Inflammatory macrophage treated with lipopolysaccharide for 4 hours (primary cell): ENCODE measurements at regions not wholly inside any gene's neighbourhood (a gene's known extent, or its start where the extent isn't known, plus 50 kb on each side); places are given as distances from the start of the nearest gene placed in this dataset.
A peak's percentile ranks its signal among the peaks of the same experiment; 100 is the strongest.

Experiments
- DNase-seq: peaks from one replicate; pipeline ENCODE4 v3.0.0-alpha.2; 2020

- no peak for DNase-seq
Measured at GRCh38 chr2:235170536-235171521, 219.0 kb downstream of the SH3BP4 start.

DNA sequence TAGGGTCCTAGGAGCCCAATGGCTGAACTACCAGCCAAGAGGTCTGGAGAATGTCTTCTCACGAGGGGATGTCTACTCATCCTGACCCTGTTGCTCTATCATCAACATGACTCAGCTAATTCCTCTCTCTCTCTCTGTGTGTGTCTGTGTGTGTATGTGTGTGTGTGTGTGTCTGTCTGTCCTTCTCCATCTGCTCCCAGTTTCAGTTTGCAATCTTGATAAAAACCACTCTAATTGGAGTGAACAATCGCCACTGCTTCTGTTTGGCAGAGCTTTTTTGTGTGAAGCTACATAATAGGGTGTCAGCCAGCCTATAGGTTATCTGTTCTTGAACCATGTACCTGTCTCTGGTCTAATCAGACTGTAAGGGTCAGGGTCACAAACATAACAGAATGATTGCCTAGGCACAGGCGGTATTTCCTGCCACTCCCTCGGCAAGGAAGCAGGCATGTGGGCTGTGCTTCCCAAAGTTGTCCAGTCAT, 219.8 kb downstream of the SH3BP4 start:
- no peak for DNase-seq

- DNase-seq = no peak
Measured at GRCh38 chr2:235180642-235181041, 228.8 kb downstream of the SH3BP4 start.

DNA sequence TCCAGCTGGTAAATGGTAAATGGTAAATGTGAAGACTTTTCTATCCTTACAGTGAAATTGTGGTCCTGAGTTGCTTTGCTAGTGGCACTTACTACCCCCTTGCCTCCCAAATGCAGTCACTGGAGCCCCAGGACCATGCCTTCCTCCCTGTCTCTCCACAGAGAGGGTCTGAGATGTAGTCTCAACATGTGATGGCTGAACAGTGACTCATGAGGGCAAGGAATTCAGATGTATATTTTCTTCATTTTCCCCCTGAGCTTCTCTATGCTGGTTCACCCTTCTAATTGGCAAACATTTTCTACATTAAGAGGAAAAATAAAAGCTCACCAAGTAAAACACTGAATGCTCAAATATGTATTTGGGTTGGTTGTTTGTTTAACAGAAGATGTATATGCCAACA, 232.0 kb downstream of the SH3BP4 start:
- DNase-seq = no peak

DNA sequence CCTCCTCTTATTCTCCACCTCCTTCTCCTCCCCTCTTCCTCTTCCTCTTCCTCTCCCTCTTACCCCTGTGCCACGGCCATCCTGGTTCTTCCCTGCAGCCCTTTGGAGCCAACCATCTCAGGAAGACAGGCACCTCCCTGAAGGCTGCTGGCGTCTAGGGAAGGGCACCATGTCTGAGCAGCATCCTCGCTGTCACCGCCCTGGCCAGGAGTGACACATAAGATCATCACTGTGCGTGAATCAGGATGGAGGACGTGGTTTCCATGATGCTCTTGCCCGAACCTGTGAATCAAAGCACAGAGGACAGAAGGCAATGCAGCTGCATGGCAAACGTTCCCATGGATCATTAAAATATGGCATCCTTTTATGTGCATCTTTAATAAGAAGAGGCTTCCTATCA, 236.0 kb downstream of the SH3BP4 start:
- DNase-seq = no peak

- no peak for DNase-seq
Measured at GRCh38 chr2:235191486-235191885, 239.7 kb downstream of the SH3BP4 start.

DNA sequence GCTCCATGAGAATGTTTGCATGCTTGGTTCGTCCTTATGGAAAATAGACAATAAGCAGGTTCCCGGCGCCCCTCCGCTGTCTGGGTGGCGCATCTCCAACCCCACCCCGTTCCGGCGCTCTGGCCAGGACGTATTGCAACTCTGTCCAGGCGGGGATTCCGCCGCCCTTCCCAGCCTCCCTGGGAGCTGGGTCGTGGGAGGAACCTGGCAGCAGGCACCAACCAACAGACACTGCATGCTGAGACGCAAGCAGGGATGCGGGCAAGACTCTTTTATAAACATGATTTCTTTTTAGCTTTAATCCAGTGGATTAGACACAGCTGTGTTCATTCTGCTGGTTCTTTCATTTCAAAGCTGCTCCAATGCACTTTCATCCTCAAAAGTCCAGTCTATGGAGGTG, 240.2 kb downstream of the SH3BP4 start:
- no peak for DNase-seq

GRCh38 chr2:235194351-235194750, 242.5 kb downstream of the SH3BP4 start:
- DNase-seq = no peak

DNA sequence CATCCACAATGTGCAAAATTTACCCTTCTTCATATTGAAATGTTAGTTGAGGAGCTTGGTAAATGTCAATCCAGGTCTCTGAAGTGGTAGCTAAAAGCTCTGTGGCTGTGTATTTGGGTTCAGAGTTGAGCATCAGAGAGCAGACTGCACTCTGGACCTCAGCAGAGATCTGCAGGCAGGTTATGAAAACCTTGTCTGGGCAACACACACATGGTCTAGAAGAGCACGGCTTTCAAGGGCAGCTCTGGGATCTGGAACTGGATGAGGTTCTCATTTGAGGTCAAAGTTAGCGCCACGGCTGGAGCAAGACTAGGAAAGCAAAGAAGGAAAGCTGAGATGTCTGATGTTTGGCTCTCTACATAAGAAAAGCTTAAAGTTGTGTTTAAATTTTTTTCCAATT, 243.0 kb downstream of the SH3BP4 start:
- no peak for DNase-seq

- DNase-seq = no peak
Measured at GRCh38 chr2:235195921-235196320, 244.1 kb downstream of the SH3BP4 start.

GRCh38 chr2:235199128-235199527, 247.3 kb downstream of the SH3BP4 start:
- DNase-seq = no peak

DNA sequence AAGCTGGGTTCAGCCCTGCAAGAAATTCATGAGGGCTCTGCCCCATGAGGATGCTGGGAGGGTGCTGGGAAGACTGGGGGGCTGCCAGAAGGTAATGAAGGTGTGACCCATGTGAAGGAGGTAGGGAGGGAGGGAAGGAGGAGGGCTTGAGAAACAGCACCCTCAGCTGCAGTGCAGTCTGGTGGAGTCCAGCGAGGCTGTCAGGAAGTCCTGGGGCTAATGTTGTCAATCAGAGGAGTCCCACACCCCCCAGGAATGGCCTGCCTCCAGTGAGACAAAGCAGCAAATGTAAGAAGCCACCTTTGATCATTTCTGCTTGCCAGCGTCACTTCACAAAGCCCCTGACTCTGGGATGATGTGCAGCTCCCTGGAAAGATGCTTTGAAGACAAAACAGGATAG, 248.4 kb downstream of the SH3BP4 start:
- DNase-seq = no peak

GRCh38 chr2:235201756-235202155, 249.9 kb downstream of the SH3BP4 start:
- DNase-seq = no peak

DNA sequence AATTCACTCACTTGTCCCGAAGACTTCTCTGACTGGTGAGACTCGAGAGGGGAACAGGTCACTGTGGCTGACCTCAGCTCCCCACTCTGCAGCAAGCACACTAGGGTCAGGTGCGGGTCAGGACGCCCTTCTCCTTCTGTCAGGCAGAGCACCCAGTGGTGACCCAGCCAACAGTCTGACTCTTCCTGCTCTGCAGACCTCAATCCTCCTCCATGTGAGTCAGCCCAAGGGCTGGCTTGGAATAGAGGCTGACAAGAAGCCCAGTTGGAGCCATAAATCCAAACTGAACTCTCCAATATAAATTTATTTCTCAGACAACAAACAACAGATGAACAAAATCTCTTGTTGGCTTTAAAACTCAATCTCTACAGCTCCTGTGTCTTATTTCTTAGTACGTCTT, 253.1 kb downstream of the SH3BP4 start:
- DNase-seq = no peak

DNA sequence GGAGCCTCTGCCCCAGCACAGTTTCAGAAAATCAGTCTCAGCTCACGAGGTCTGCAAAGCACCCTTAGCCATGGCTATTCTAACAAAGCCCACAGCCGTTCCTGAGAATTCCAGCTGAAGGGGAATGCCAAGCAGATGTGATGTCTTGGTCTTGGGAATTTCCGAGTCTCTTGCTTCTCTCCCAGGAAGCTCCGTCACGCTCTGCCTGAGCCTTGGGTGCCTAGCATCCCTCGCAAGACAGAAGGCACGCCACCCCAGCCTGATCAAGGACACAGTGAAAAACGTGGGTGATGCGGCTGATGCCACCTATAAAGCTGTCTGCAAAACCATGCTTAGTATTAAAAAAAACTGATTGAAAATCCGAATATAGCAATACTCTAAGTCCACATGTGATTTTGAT, 254.6 kb downstream of the SH3BP4 start:
- DNase-seq = no peak

DNA sequence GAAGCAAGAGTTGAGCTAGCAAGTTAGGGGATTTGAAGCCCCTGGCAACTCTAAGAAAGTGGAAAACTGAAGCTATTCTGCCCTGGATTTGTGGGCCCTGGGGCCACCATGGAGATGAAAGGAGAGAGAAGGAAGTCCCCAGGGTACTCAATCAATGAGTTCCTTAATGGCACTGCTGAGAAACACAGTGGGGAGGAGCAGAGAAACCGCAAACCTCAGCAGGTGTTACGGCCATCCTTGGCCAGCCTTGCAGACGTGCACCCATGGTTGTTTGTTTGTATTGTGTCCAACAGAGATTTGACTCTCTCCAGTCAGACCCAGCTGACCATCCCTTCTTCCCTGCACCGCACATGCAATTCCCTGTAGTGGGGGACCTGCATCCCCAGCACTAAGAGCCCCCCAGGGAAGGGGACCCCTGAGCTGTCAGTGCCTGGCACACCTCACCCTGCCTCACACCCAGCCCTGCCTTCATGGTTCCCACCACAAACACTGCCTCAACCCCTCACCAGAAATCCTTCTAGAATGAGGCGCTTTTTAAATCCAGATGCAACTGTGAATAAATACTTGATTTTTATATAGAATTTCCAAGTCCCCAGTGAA, 255.3 kb downstream of the SH3BP4 start:
- DNase-seq = no peak

- no peak for DNase-seq
Measured at GRCh38 chr2:235211056-235211455, 259.2 kb downstream of the SH3BP4 start.

- no peak for DNase-seq
Measured at GRCh38 chr2:235212501-235213158, 260.8 kb downstream of the SH3BP4 start.

- no peak for DNase-seq
Measured at GRCh38 chr2:235215248-235215647, 263.4 kb downstream of the SH3BP4 start.

- DNase-seq = no peak
Measured at GRCh38 chr2:235216901-235217300, 265.1 kb downstream of the SH3BP4 start.

GRCh38 chr2:235217846-235218245, 266.0 kb downstream of the SH3BP4 start:
- DNase-seq = no peak

DNA sequence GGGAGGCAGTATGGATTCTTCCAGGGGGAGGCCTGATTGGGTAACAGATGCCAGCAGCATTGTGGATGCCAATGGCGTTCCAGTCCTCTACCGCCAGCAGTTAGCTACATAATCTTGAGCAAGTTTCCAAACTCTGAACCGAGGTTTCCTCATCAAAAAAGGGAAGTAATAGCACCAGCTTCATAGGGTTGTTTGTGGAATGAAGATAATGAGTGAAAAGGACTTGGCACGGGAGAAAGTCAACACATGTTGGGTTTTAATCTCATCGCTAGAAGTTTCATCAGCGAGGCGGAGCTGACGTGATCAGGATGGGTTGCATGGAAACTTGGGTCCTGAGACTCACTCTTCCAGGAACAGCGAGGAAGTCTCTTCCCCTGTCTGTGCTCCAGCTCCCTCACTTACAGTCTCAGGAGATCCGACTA, 266.7 kb downstream of the SH3BP4 start:
- peak; percentile 6 for DNase-seq

- no peak for DNase-seq
Measured at GRCh38 chr2:235219048-235219447, 267.2 kb downstream of the SH3BP4 start.

- DNase-seq = no peak
Measured at GRCh38 chr2:235220331-235220730, 268.5 kb downstream of the SH3BP4 start.
